ENCODE measurements at regions not wholly inside any gene's neighbourhood (a gene's known extent, or its start where the extent isn't known, plus 50 kb on each side); places are given as distances from the start of the nearest gene placed in this dataset.

- DNase-seq = no peak
These were observed 278.8 kb upstream of the SLC14A2 start for GRCh38 chr18:45336448-45336847.

GRCh38 chr18:45337477-45337876, 277.8 kb upstream of the SLC14A2 start:
- H3K9ac ChIP-seq (ENCODE audit: low read length) = no peak overlapping the region
- WGBS (ENCODE audit: extremely low coverage, insufficient coverage, low lambda C conversion rate) = no CpG with 5 or more reads among the region's 1 CpG
- no peaks in the 10 kb centered on the region for H3K36me3 ChIP-seq (ENCODE audit: control insufficient read depth, insufficient read depth, low read length)
- H4K8ac ChIP-seq (ENCODE audit: low read depth, low read length) = peak overlapping the region; percentile 3
- H2BK5ac ChIP-seq (ENCODE audit: low read length) = no peak overlapping the region
- no peak overlapping the region for H2AK5ac ChIP-seq (ENCODE audit: low read length)
- H4K5ac ChIP-seq (ENCODE audit: low read length) = no peak overlapping the region
- peak overlapping the region; percentile 80 for H3K18ac ChIP-seq (ENCODE audit: low read length)
- no peak overlapping the region for H3K4me3 ChIP-seq (ENCODE audit: low read length)
- no peak overlapping the region for H3K4ac ChIP-seq (ENCODE audit: low read depth, low read length)
- no peaks in the 10 kb centered on the region for H3K79me1 ChIP-seq (ENCODE audit: low read length)
- H3K23ac ChIP-seq (ENCODE audit: low read length) = no peak overlapping the region
- H2BK120ac ChIP-seq (ENCODE audit: low read depth, low read length) = peak overlapping the region; percentile 78
- H3K4me1 ChIP-seq (ENCODE audit: control insufficient read depth, low read depth, low read length) = peaks cover 35% of the 10 kb centered on the region
- H3K79me2 ChIP-seq (ENCODE audit: control insufficient read depth, insufficient read depth, low read length) = no peaks in the 10 kb centered on the region
- no peaks in the 10 kb centered on the region for H3K27me3 ChIP-seq (ENCODE audit: insufficient read depth, low read length, poor library complexity)
- DNase-seq = no peak
- H3K4me2 ChIP-seq (ENCODE audit: low read length) = no peak overlapping the region
- H3K56ac ChIP-seq (ENCODE audit: low read length) = no peak overlapping the region
- no peak overlapping the region for H3K27ac ChIP-seq (ENCODE audit: low read depth, low read length)
- H2BK15ac ChIP-seq (replicated peaks; ENCODE audit: low read depth) = no peak overlapping the region

More at GRCh38 chr18:45336448-45336847, 278.8 kb upstream of the SLC14A2 start:
- Histone ChIP-seq H3K27me3 (ENCODE audit: insufficient read depth, low read length, poor library complexity) (no peaks in the 10 kb centered on the region), H2AK5ac (ENCODE audit: low read length) (peak overlapping the region; percentile 1), H3K9ac (ENCODE audit: low read length) (no peak overlapping the region), H2BK5ac (ENCODE audit: low read length) (peak overlapping the region; percentile 80), H3K79me2 (ENCODE audit: control insufficient read depth, insufficient read depth, low read length) (no peaks in the 10 kb centered on the region), H2BK120ac (ENCODE audit: low read depth, low read length) (peak overlapping the region; percentile 29), H3K4ac (ENCODE audit: low read depth, low read length) (peak overlapping the region; percentile 43), H4K8ac (ENCODE audit: low read depth, low read length) (no peak overlapping the region), H3K18ac (ENCODE audit: low read length) (peak overlapping the region; percentile 72), H4K5ac (ENCODE audit: low read length) (no peak overlapping the region), H2BK15ac (replicated peaks; ENCODE audit: low read depth) (no peak overlapping the region), H3K23ac (ENCODE audit: low read length) (no peak overlapping the region), H3K79me1 (ENCODE audit: low read length) (no peaks in the 10 kb centered on the region), H3K4me3 (ENCODE audit: low read length) (no peak overlapping the region), H3K36me3 (ENCODE audit: control insufficient read depth, insufficient read depth, low read length) (no peaks in the 10 kb centered on the region), H3K4me2 (ENCODE audit: low read length) (no peak overlapping the region), H3K27ac (ENCODE audit: low read depth, low read length) (peak overlapping the region; percentile 13), H3K4me1 (ENCODE audit: control insufficient read depth, low read depth, low read length) (peaks cover 34% of the 10 kb centered on the region), H3K56ac (ENCODE audit: low read length) (peak overlapping the region; percentile 65)
- WGBS (ENCODE audit: extremely low coverage, insufficient coverage, low lambda C conversion rate) = no CpG with 5 or more reads among the region's 1 CpG

GRCh38 chr18:45339810-45340550, 275.3 kb upstream of the SLC14A2 start:
- DNase-seq = peak; percentile 82
- peak overlapping the region; percentile 61 for H3K18ac ChIP-seq (ENCODE audit: low read length)
- H2AK5ac ChIP-seq (ENCODE audit: low read length) = peak overlapping the region; percentile 64
- no peak overlapping the region for H4K8ac ChIP-seq (ENCODE audit: low read depth, low read length)
- H3K9ac ChIP-seq (ENCODE audit: low read length) = no peak overlapping the region
- peak overlapping the region; percentile 5 for H3K27ac ChIP-seq (ENCODE audit: low read depth, low read length)
- WGBS (ENCODE audit: extremely low coverage, insufficient coverage, low lambda C conversion rate) = no CpG with 5 or more reads among the region's 4 CpGs
- no peaks in the 10 kb centered on the region for H3K27me3 ChIP-seq (ENCODE audit: insufficient read depth, low read length, poor library complexity)
- H3K4me3 ChIP-seq (ENCODE audit: low read length) = no peak overlapping the region
- H3K56ac ChIP-seq (ENCODE audit: low read length) = peak overlapping the region; percentile 62
- H2BK5ac ChIP-seq (ENCODE audit: low read length) = peak overlapping the region; percentile 64
- no peaks in the 10 kb centered on the region for H3K36me3 ChIP-seq (ENCODE audit: control insufficient read depth, insufficient read depth, low read length)
- H3K23ac ChIP-seq (ENCODE audit: low read length) = no peak overlapping the region
- no peak overlapping the region for H2BK15ac ChIP-seq (replicated peaks; ENCODE audit: low read depth)
- H3K79me2 ChIP-seq (ENCODE audit: control insufficient read depth, insufficient read depth, low read length) = no peaks in the 10 kb centered on the region
- H3K4me2 ChIP-seq (ENCODE audit: low read length) = no peak overlapping the region
- peak overlapping the region; percentile 50 for H4K5ac ChIP-seq (ENCODE audit: low read length)
- H3K79me1 ChIP-seq (ENCODE audit: low read length) = no peaks in the 10 kb centered on the region
- no peak overlapping the region for H2BK120ac ChIP-seq (ENCODE audit: low read depth, low read length)
- peak overlapping the region; percentile 43 for H3K4ac ChIP-seq (ENCODE audit: low read depth, low read length)
- H3K4me1 ChIP-seq (ENCODE audit: control insufficient read depth, low read depth, low read length) = peaks cover 40% of the 10 kb centered on the region

GRCh38 chr18:45340884-45341283, 274.4 kb upstream of the SLC14A2 start:
- no CpG with 5 or more reads among the region's 3 CpGs for WGBS (ENCODE audit: extremely low coverage, insufficient coverage, low lambda C conversion rate)
- Histone ChIP-seq H3K4me3 (ENCODE audit: low read length) (no peak overlapping the region), H3K27me3 (ENCODE audit: insufficient read depth, low read length, poor library complexity) (no peaks in the 10 kb centered on the region), H2BK5ac (ENCODE audit: low read length) (peak overlapping the region; percentile 42), H3K9ac (ENCODE audit: low read length) (no peak overlapping the region), H2BK15ac (replicated peaks; ENCODE audit: low read depth) (no peak overlapping the region), H3K79me1 (ENCODE audit: low read length) (no peaks in the 10 kb centered on the region), H3K4me1 (ENCODE audit: control insufficient read depth, low read depth, low read length) (peaks cover 39% of the 10 kb centered on the region), H3K18ac (ENCODE audit: low read length) (peak overlapping the region; percentile 75), H3K4ac (ENCODE audit: low read depth, low read length) (peak overlapping the region; percentile 9), H3K56ac (ENCODE audit: low read length) (peak overlapping the region; percentile 59), H3K36me3 (ENCODE audit: control insufficient read depth, insufficient read depth, low read length) (no peaks in the 10 kb centered on the region), H2BK120ac (ENCODE audit: low read depth, low read length) (peak overlapping the region; percentile 92), H3K23ac (ENCODE audit: low read length) (no peak overlapping the region), H2AK5ac (ENCODE audit: low read length) (peak overlapping the region; percentile 57), H3K27ac (ENCODE audit: low read depth, low read length) (peak overlapping the region; percentile 44), H4K8ac (ENCODE audit: low read depth, low read length) (no peak overlapping the region), H3K79me2 (ENCODE audit: control insufficient read depth, insufficient read depth, low read length) (no peaks in the 10 kb centered on the region), H3K4me2 (ENCODE audit: low read length) (no peak overlapping the region), H4K5ac (ENCODE audit: low read length) (no peak overlapping the region)
- DNase-seq = peak; percentile 32

- no peaks in the 10 kb centered on the region for H3K36me3 ChIP-seq (ENCODE audit: control insufficient read depth, insufficient read depth, low read length)
- H2AK5ac ChIP-seq (ENCODE audit: low read length) = no peak overlapping the region
- peak overlapping the region; percentile 17 for H3K56ac ChIP-seq (ENCODE audit: low read length)
- H3K79me2 ChIP-seq (ENCODE audit: control insufficient read depth, insufficient read depth, low read length) = no peaks in the 10 kb centered on the region
- no peak for DNase-seq
- H3K27me3 ChIP-seq (ENCODE audit: insufficient read depth, low read length, poor library complexity) = no peaks in the 10 kb centered on the region
- peak overlapping the region; percentile 42 for H2BK5ac ChIP-seq (ENCODE audit: low read length)
- H2BK120ac ChIP-seq (ENCODE audit: low read depth, low read length) = peak overlapping the region; percentile 51
- H3K18ac ChIP-seq (ENCODE audit: low read length) = peak overlapping the region; percentile 60
- H3K4me1 ChIP-seq (ENCODE audit: control insufficient read depth, low read depth, low read length) = peaks cover 33% of the 10 kb centered on the region
- no peak overlapping the region for H3K27ac ChIP-seq (ENCODE audit: low read depth, low read length)
- H3K23ac ChIP-seq (ENCODE audit: low read length) = no peak overlapping the region
- no CpG with 5 or more reads among the region's 2 CpGs for WGBS (ENCODE audit: extremely low coverage, insufficient coverage, low lambda C conversion rate)
- no peak overlapping the region for H4K5ac ChIP-seq (ENCODE audit: low read length)
- no peaks in the 10 kb centered on the region for H3K79me1 ChIP-seq (ENCODE audit: low read length)
- H3K4me3 ChIP-seq (ENCODE audit: low read length) = no peak overlapping the region
- H2BK15ac ChIP-seq (replicated peaks; ENCODE audit: low read depth) = no peak overlapping the region
- H4K8ac ChIP-seq (ENCODE audit: low read depth, low read length) = no peak overlapping the region
- no peak overlapping the region for H3K9ac ChIP-seq (ENCODE audit: low read length)
- no peak overlapping the region for H3K4ac ChIP-seq (ENCODE audit: low read depth, low read length)
- no peak overlapping the region for H3K4me2 ChIP-seq (ENCODE audit: low read length)
These were observed 273.8 kb upstream of the SLC14A2 start for GRCh38 chr18:45341454-45341853.
